SK-N-SH treated with all-trans-retinoic acid at 6 μM for 48 hours (cell line): ENCODE measurements at regions not wholly inside any gene's neighbourhood (a gene's known extent, or its start where the extent isn't known, plus 50 kb on each side); places are given as distances from the start of the nearest gene placed in this dataset.
A peak's percentile ranks its signal among the peaks of the same experiment; 100 is the strongest.

Source experiments
- ATAC-seq: fragments of 200-7000 bp; cut with Tn5 transposase; 3 replicates; pipeline ENCODE4 v1.9.1; 2020; ENCODE audit warnings: mild to moderate bottlenecking, moderate library complexity
- ARNTL ChIP-seq: fragments of 450-650 bp; formaldehyde crosslinking; IDR thresholded peaks from 2 replicates; pipeline ENCODE4 v1.5.0; 2020; ENCODE audit warnings: low read depth, mild to moderate bottlenecking, moderate library complexity, borderline replicate concordance
- BACH2 ChIP-seq: fragments of 250-450 bp; sonication (Bioruptor Pico); IDR thresholded peaks from 2 replicates; pipeline ENCODE4 v1.9.0; 2021; ENCODE audit warnings: mild to moderate bottlenecking, borderline replicate concordance
- CREB5 ChIP-seq: fragments of 250-450 bp; sonication (Bioruptor Pico); IDR thresholded peaks from 2 replicates; pipeline ENCODE4 v1.5.1; 2020; ENCODE audit warnings: low read depth, mild to moderate bottlenecking, moderate library complexity
- CSDC2 ChIP-seq: fragments of 250-450 bp; sonication (Bioruptor Pico); IDR thresholded peaks from 2 replicates; pipeline ENCODE4 v1.5.0; 2020; ENCODE audit warnings: mild to moderate bottlenecking, moderate library complexity
- CSRNP3 ChIP-seq: fragments of 250-450 bp; sonication (Bioruptor Pico); IDR thresholded peaks from 2 replicates; pipeline ENCODE4 v1.5.1; 2021; ENCODE audit warnings: mild to moderate bottlenecking, moderate library complexity
- GLIS3 ChIP-seq: fragments of 250-450 bp; sonication (Bioruptor Pico); IDR thresholded peaks from 2 replicates; pipeline ENCODE4 v1.5.0; 2020; ENCODE audit warnings: mild to moderate bottlenecking, moderate library complexity
- ISL1 ChIP-seq: fragments of 250-450 bp; sonication (Bioruptor Pico); IDR thresholded peaks from 2 replicates; pipeline ENCODE4 v2.1.2; 2022; ENCODE audit warnings: mild to moderate bottlenecking, moderate library complexity
- OSR1 ChIP-seq: fragments of 250-450 bp; sonication (Bioruptor Pico); IDR thresholded peaks from 2 replicates; pipeline ENCODE4 v1.8.0; 2022; ENCODE audit warnings: moderate library complexity, mild to moderate bottlenecking, inconsistent platforms
- PPARA ChIP-seq: fragments of 250-450 bp; sonication (Bioruptor Pico); IDR thresholded peaks from 2 replicates; pipeline ENCODE4 v1.5.0; 2020; ENCODE audit warnings: mild to moderate bottlenecking, borderline replicate concordance
- RARB ChIP-seq: fragments of 250-450 bp; sonication (Bioruptor Pico); IDR thresholded peaks from 2 replicates; pipeline ENCODE4 v1.8.0; 2021; ENCODE audit warnings: mild to moderate bottlenecking, moderate library complexity
- TCF4 ChIP-seq: fragments of 250-450 bp; sonication (Bioruptor Pico); IDR thresholded peaks from 2 replicates; pipeline ENCODE4 v1.8.0; 2021; ENCODE audit warnings: mild to moderate bottlenecking, moderate library complexity, borderline replicate concordance
- TOX ChIP-seq: fragments of 250-450 bp; sonication (Bioruptor Pico); IDR thresholded peaks from 2 replicates; pipeline ENCODE4 v1.8.0; 2021; ENCODE audit warnings: mild to moderate bottlenecking, moderate library complexity, borderline replicate concordance
- TSHZ2 ChIP-seq: fragments of 250-450 bp; sonication (Bioruptor Pico); IDR thresholded peaks from 2 replicates; pipeline ENCODE4 v1.5.0; 2020; ENCODE audit warnings: mild to moderate bottlenecking, moderate library complexity
- ZFP3 ChIP-seq: fragments of 250-450 bp; sonication (Bioruptor Pico); IDR thresholded peaks from 2 replicates; pipeline ENCODE4 v1.5.0; 2020; ENCODE audit warnings: mild to moderate bottlenecking, moderate library complexity
- ZFP30 ChIP-seq: fragments of 450-650 bp; formaldehyde crosslinking; IDR thresholded peaks from 2 replicates; pipeline ENCODE4 v1.5.0; 2022; ENCODE audit warnings: mild to moderate bottlenecking, moderate library complexity
- ZNF565 ChIP-seq: fragments of 450-650 bp; formaldehyde crosslinking; conservative IDR thresholded peaks from 2 replicates; pipeline ENCODE4 v1.5.0; 2020; ENCODE audit warnings: low read depth, mild to moderate bottlenecking, moderate library complexity
- ZNF70 ChIP-seq: fragments of 450-650 bp; formaldehyde crosslinking; IDR thresholded peaks from 2 replicates; pipeline ENCODE4 v1.5.0; 2020; ENCODE audit warnings: mild to moderate bottlenecking, moderate library complexity
- TF ChIP-seq, protein P1 (sequence below): fragments of 250-450 bp; sonication (Bioruptor Pico); IDR thresholded peaks from 2 replicates; pipeline ENCODE4 v1.8.0; 2021; ENCODE audit warnings: low read depth, mild to moderate bottlenecking, moderate library complexity, borderline replicate concordance
- TF ChIP-seq, protein P2 (sequence below): fragments of 250-450 bp; sonication (Bioruptor Pico); IDR thresholded peaks from 2 replicates; pipeline ENCODE4 v1.8.0; 2020; ENCODE audit warnings: mild to moderate bottlenecking, moderate library complexity, borderline replicate concordance

- TF ChIP-seq CREB5 = no peak
- no peak for TF ChIP-seq BACH2 (CRISPR knock-in tag)
Measured at GRCh38 chr3:155026999-155027591, 53.0 kb upstream of the MME start (continued).

DNA sequence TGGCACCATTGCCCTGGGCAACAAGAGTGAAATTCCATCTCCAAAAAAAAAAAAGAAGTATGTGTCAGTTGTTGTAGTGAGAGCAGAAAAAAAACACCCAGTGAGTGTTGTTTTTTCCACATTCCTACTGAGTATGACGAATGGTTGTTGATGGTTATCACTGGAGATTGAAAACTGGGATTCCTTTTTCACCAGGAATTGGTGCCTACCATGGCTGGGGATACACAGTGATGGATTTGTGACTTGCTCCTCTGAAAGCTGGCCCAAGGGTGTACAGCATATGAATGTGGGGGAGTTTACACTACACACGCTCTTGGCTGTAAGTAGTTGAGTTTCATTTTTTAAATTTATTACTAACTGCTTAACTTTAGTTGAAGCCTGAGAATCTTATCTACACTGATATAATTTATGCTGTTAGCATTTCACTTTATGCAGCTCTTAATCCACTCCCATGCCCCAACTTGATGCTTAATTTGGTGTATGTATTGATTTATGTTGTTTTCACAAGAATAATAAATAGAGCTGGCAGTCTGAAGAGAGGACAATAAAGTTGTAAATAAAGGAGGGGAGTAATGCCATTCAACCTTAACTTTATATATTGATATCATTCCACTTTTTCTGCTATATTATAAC lies 56.0 kb upstream of the MME start:
- ATAC-seq = peak; percentile 76
- TF ChIP-seq ISL1 (CRISPR knock-in tag) (peak; percentile 62), OSR1 (no peak)

DNA sequence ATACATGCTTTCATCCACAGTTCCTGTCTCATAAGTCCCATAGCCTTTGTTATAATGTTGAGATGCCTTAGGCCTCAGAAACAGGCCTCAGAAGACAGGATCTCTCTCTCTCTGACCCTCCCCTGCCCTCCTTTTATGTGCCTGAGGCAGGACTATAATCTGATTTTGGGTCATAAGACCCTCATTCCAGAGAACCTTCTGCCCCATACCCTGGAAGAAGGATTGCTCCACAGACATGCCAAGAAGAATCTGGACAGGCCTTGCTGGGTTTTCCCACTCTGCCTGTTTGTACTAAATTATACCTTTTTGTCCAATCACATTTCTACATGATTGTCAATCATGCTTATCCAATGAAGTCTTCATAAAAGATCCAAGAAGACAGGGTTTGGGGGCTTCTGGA lies 57.2 kb upstream of the MME start:
- ATAC-seq = no peak
- TF ChIP-seq PPARA (CRISPR knock-in tag) (no peak), ISL1 (CRISPR knock-in tag) (no peak), TOX (no peak), TCF4 (CRISPR knock-in tag) (no peak), CSRNP3 (no peak), CREB5 (no peak), GLIS3 (CRISPR knock-in tag) (no peak), CSDC2 (CRISPR knock-in tag) (no peak), BACH2 (CRISPR knock-in tag) (no peak), ZFP3 (CRISPR knock-in tag) (no peak), ZNF70 (CRISPR knock-in tag) (no peak), ARNTL (CRISPR knock-in tag) (no peak), ZNF565 (CRISPR knock-in tag) (no peak), ZFP30 (no peak), TSHZ2 (CRISPR knock-in tag) (no peak), RARB (no peak)
- TF ChIP-seq, protein P1, sequence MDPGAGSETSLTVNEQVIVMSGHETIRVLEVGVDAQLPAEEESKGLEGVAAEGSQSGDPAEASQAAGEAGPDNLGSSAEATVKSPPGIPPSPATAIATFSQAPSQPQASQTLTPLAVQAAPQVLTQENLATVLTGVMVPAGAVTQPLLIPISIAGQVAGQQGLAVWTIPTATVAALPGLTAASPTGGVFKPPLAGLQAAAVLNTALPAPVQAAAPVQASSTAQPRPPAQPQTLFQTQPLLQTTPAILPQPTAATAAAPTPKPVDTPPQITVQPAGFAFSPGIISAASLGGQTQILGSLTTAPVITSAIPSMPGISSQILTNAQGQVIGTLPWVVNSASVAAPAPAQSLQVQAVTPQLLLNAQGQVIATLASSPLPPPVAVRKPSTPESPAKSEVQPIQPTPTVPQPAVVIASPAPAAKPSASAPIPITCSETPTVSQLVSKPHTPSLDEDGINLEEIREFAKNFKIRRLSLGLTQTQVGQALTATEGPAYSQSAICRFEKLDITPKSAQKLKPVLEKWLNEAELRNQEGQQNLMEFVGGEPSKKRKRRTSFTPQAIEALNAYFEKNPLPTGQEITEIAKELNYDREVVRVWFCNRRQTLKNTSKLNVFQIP (CRISPR knock-in tag) = no peak
- TF ChIP-seq, protein P2, sequence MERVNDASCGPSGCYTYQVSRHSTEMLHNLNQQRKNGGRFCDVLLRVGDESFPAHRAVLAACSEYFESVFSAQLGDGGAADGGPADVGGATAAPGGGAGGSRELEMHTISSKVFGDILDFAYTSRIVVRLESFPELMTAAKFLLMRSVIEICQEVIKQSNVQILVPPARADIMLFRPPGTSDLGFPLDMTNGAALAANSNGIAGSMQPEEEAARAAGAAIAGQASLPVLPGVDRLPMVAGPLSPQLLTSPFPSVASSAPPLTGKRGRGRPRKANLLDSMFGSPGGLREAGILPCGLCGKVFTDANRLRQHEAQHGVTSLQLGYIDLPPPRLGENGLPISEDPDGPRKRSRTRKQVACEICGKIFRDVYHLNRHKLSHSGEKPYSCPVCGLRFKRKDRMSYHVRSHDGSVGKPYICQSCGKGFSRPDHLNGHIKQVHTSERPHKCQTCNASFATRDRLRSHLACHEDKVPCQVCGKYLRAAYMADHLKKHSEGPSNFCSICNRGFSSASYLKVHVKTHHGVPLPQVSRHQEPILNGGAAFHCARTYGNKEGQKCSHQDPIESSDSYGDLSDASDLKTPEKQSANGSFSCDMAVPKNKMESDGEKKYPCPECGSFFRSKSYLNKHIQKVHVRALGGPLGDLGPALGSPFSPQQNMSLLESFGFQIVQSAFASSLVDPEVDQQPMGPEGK (CRISPR knock-in tag) = no peak
